ENCODE measurements at regions not wholly inside any gene's neighbourhood (a gene's known extent, or its start where the extent isn't known, plus 50 kb on each side); places are given as distances from the start of the nearest gene placed in this dataset.

DNA sequence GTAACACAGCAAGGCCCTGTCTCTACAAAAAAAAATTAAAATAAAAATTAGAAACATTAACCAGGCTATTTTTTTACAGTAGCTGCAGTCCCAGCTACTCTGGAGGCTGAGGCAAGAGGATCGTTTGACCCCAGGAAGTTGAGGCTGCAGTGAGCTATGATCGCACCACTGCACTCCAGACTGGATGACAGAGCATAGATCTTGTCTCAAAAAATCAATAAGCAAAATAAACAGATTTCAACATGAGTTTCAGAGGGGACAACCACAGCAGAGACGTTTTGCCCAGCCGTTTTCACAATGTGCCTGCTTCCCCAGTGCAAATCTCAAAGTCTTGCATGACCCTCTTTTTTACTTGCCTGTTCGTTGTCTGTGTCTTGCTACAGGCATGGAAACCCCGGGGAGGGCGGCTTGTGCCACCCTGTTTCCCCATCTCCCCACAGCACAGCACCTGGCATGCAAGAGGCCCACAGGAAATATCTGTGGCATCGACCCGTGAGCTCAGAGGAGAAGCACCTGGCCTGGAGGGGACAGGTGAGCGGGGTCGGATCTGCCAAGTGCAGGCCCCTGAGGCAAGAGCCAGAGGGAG is 222.0 kb upstream of the ZNF507 start:
- no peak overlapping the region for H3K9ac ChIP-seq (ENCODE audit: control insufficient read depth, extremely low read depth, insufficient read depth, low read length)
- no peak for FAIRE-seq
- H3K9me1 ChIP-seq (ENCODE audit: control insufficient read depth, extremely low read depth, insufficient read depth, low read length), result no peaks in the 10 kb centered on the region
- dilution Hi-C loops (cut with MboI; ENCODE audit: extremely low pct_ligation_motif_present, low sequenced_read_pairs), result no loop called here
- TF ChIP-seq EZH2 (IDR thresholded peaks at IDR 0.05; ENCODE audit: low read length), result no peak
- TF ChIP-seq, protein P1, sequence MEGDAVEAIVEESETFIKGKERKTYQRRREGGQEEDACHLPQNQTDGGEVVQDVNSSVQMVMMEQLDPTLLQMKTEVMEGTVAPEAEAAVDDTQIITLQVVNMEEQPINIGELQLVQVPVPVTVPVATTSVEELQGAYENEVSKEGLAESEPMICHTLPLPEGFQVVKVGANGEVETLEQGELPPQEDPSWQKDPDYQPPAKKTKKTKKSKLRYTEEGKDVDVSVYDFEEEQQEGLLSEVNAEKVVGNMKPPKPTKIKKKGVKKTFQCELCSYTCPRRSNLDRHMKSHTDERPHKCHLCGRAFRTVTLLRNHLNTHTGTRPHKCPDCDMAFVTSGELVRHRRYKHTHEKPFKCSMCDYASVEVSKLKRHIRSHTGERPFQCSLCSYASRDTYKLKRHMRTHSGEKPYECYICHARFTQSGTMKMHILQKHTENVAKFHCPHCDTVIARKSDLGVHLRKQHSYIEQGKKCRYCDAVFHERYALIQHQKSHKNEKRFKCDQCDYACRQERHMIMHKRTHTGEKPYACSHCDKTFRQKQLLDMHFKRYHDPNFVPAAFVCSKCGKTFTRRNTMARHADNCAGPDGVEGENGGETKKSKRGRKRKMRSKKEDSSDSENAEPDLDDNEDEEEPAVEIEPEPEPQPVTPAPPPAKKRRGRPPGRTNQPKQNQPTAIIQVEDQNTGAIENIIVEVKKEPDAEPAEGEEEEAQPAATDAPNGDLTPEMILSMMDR (optimal IDR thresholded peaks at IDR 0.05 in 1 of 3, IDR thresholded peaks at IDR 0.05 in 1 of 3, conservative IDR thresholded peaks at IDR 0.05 in 1 of 3; ENCODE audit: extremely low read depth in 1 of 3, insufficient read depth in 2 of 3, low read length in 3 of 3), result no peak
- H2AFZ ChIP-seq (ENCODE audit: control insufficient read depth, low read length), result no peak overlapping the region
- DNase-seq (ENCODE audit: low read depth, low spot score), result no peak
- H3K27me3 ChIP-seq (ENCODE audit: control insufficient read depth, extremely low read depth, insufficient read depth, low read length), result no peaks in the 10 kb centered on the region
- H3K4me1 ChIP-seq (ENCODE audit: control insufficient read depth, extremely low read depth, insufficient read depth, low read length), result no peaks in the 10 kb centered on the region
- H3K4me2 ChIP-seq (ENCODE audit: control insufficient read depth, extremely low read depth, insufficient read depth, low read depth, low read length), result no peak overlapping the region
- H3K79me2 ChIP-seq (ENCODE audit: control insufficient read depth, insufficient read depth, low read length), result no peaks in the 10 kb centered on the region
- H3K9me3 ChIP-seq (ENCODE audit: control insufficient read depth, low read depth, low read length), result peaks cover 2% of the 10 kb centered on the region
- no peaks in the 10 kb centered on the region for H3K36me3 ChIP-seq (ENCODE audit: control insufficient read depth in 2 of 2, extremely low read depth in 1 of 2, insufficient read depth in 2 of 2, low read length in 2 of 2)
- no peaks in the 10 kb centered on the region for H4K20me1 ChIP-seq (ENCODE audit: control insufficient read depth, extremely low read depth, insufficient read depth, low read length)
- no peak overlapping the region for H3K27ac ChIP-seq (ENCODE audit: control insufficient read depth, insufficient read depth, low read length)
- no peak overlapping the region for H3K4me3 ChIP-seq (ENCODE audit: control insufficient read depth in 2 of 3, extremely low read depth in 1 of 3, insufficient read depth in 2 of 3, low read depth in 1 of 3, low read length in 3 of 3)

DNA sequence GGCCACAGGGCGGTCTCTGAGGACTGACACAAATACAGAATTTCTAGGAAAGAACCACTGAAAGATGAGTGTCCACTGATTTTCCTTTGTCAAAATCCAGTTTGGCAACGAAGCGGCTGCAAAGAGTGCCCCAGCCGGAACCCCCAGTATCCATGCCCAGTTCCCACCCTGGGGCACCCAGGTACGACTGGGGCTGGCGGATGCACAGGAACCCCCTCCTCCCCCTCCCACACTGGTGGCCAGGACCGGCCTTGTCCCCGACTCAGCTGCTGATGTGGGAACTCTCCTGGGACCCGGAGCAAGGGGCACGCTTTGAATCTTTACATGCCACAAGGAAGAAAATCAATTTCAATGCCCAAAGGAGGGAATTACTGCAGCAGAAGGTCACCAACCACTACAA is 220.8 kb upstream of the ZNF507 start:
- Histone ChIP-seq H3K9me1 (ENCODE audit: control insufficient read depth, extremely low read depth, insufficient read depth, low read length) (no peaks in the 10 kb centered on the region), H3K4me1 (ENCODE audit: control insufficient read depth, extremely low read depth, insufficient read depth, low read length) (no peaks in the 10 kb centered on the region), H3K9ac (ENCODE audit: control insufficient read depth, extremely low read depth, insufficient read depth, low read length) (no peak overlapping the region), H4K20me1 (ENCODE audit: control insufficient read depth, extremely low read depth, insufficient read depth, low read length) (no peaks in the 10 kb centered on the region), H3K79me2 (ENCODE audit: control insufficient read depth, insufficient read depth, low read length) (no peaks in the 10 kb centered on the region), H2AFZ (ENCODE audit: control insufficient read depth, low read length) (no peak overlapping the region), H3K9me3 (ENCODE audit: control insufficient read depth, low read depth, low read length) (peaks cover 5% of the 10 kb centered on the region), H3K27ac (ENCODE audit: control insufficient read depth, insufficient read depth, low read length) (no peak overlapping the region), H3K4me3 (ENCODE audit: control insufficient read depth in 2 of 3, extremely low read depth in 1 of 3, insufficient read depth in 2 of 3, low read depth in 1 of 3, low read length in 3 of 3) (no peak overlapping the region), H3K4me2 (ENCODE audit: control insufficient read depth, extremely low read depth, insufficient read depth, low read depth, low read length) (no peak overlapping the region), H3K27me3 (ENCODE audit: control insufficient read depth, extremely low read depth, insufficient read depth, low read length) (no peaks in the 10 kb centered on the region), H3K36me3 (ENCODE audit: control insufficient read depth in 2 of 2, extremely low read depth in 1 of 2, insufficient read depth in 2 of 2, low read length in 2 of 2) (no peaks in the 10 kb centered on the region)
- dilution Hi-C loops (cut with MboI; ENCODE audit: extremely low pct_ligation_motif_present, low sequenced_read_pairs), result no loop called here
- FAIRE-seq (no peak), DNase-seq (ENCODE audit: low read depth, low spot score) (no peak)
- no peak for TF ChIP-seq EZH2 (IDR thresholded peaks at IDR 0.05; ENCODE audit: low read length)
- TF ChIP-seq, protein P1 (optimal IDR thresholded peaks at IDR 0.05 in 1 of 3, IDR thresholded peaks at IDR 0.05 in 1 of 3, conservative IDR thresholded peaks at IDR 0.05 in 1 of 3; ENCODE audit: extremely low read depth in 1 of 3, insufficient read depth in 2 of 3, low read length in 3 of 3), result no peak

Data from keratinocyte (primary cell).